ENCODE measurements at regions not wholly inside any gene's neighbourhood (a gene's known extent, or its start where the extent isn't known, plus 50 kb on each side); places are given as distances from the start of the nearest gene placed in this dataset.

- TF ChIP-seq SRF (IDR thresholded peaks at IDR 0.05; ENCODE audit: low read depth, low read length) = no peak
Observed at GRCh38 chr15:20349774-20350498, 191.7 kb downstream of the GOLGA6L6 start (continued).
